ENCODE measurements at regions not wholly inside any gene's neighbourhood (a gene's known extent, or its start where the extent isn't known, plus 50 kb on each side); places are given as distances from the start of the nearest gene placed in this dataset.

DNA sequence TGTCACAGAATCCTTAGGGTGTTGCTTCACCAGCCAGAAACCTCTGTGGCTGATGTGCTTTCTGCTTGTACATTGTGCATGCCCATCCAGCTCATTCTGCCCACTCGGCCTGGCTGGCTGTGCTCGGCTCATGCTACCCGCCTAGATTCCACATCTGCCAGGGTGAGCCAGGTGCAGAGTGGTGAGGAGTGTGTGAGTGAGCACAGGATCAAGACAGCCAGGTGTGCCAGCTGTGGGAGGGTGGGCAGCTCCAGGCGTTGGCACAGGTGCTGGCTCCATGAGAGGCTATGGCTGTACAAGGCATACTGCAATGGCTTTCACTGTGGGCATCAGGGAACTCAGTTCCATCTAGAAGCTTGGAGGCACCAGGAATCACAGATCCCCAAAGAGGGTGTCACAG lies 1321.8 kb upstream of the CRIM1 start:
- TF ChIP-seq, protein P1, sequence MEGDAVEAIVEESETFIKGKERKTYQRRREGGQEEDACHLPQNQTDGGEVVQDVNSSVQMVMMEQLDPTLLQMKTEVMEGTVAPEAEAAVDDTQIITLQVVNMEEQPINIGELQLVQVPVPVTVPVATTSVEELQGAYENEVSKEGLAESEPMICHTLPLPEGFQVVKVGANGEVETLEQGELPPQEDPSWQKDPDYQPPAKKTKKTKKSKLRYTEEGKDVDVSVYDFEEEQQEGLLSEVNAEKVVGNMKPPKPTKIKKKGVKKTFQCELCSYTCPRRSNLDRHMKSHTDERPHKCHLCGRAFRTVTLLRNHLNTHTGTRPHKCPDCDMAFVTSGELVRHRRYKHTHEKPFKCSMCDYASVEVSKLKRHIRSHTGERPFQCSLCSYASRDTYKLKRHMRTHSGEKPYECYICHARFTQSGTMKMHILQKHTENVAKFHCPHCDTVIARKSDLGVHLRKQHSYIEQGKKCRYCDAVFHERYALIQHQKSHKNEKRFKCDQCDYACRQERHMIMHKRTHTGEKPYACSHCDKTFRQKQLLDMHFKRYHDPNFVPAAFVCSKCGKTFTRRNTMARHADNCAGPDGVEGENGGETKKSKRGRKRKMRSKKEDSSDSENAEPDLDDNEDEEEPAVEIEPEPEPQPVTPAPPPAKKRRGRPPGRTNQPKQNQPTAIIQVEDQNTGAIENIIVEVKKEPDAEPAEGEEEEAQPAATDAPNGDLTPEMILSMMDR (IDR thresholded peaks at IDR 0.05) = no peak
- TF ChIP-seq POLR2A (IDR thresholded peaks at IDR 0.05) = no peak
